ENCODE measurements at regions not wholly inside any gene's neighbourhood (a gene's known extent, or its start where the extent isn't known, plus 50 kb on each side); places are given as distances from the start of the nearest gene placed in this dataset.

- no peak for TF ChIP-seq CTCF (conservative IDR thresholded peaks at IDR 0.05)
- no peak for TF ChIP-seq EZH2 (IDR thresholded peaks at IDR 0.05; ENCODE audit: low read depth)
These were observed 571.7 kb upstream of the ACVR2A start for GRCh38 chr2:147273106-147273505.
